Pancreas (tissue), 10 donors: ENCODE measurements at regions not wholly inside any gene's neighbourhood (a gene's known extent, or its start where the extent isn't known, plus 50 kb on each side); places are given as distances from the start of the nearest gene placed in this dataset.

ENCODE experiments used
- ATAC-seq, 4 donors: fragments of 200-7000 bp; cut with Tn5 transposase; one replicate each; pipeline versions ENCODE4 v1.8.0 to v1.9.1; 2020; ENCODE audit warnings: mild to moderate bottlenecking in 4 of 4, moderate library complexity in 4 of 4
- DNase-seq, 6 donors: peaks; one replicate each; pipeline ENCODE4 v3.0.0-alpha.2; 2020
- FAIRE-seq: peaks from 2 replicates; lab custom pipeline; 2012; peaks lifted over from hg19 to GRCh38; lab: Jason Lieb, UNC
- H3K27ac ChIP-seq, 4 donors: fragments of 200-600 bp; sonication (generic); 1 replicate in 3 of 4; 2 replicates in 1 of 4; pipeline versions ENCODE4 v1.5.0 to v1.8.0; 2020
- H3K27me3 ChIP-seq, 4 donors: fragments of 200-600 bp; one replicate each; pipeline ENCODE4 v1.8.0; 2021
- H3K36me3 ChIP-seq, 3 donors: fragments of 200-600 bp; sonication (generic) in 1 of 3; one replicate each; pipeline versions ENCODE4 v1.5.0 to v1.8.0; 2020 to 2021
- H3K4me1 ChIP-seq, 3 donors: fragments of 200-600 bp; one replicate each; pipeline ENCODE4 v1.8.0; 2021
- H3K4me3 ChIP-seq, 4 donors: fragments of 200-600 bp; sonication (generic) in 2 of 4; one replicate each; pipeline versions ENCODE4 v1.5.0 to v1.8.0; 2020 to 2021
- H3K9me3 ChIP-seq, 4 donors: fragments of 200-600 bp; one replicate each; pipeline ENCODE4 v1.8.0; 2021
- WGBS, 2 donors: extraction: QIAGEN DNeasy Blood & Tissue Kit; methylation state at CpG; one replicate each; pipeline ENCODE4 v1.1.7; 2013; 5-methylcytosine and 5-hydroxymethylcytosine counted together
- intact Hi-C, 3 donors: fragments of 100-400 bp; cut with DNase I; formaldehyde crosslinking; loops; one replicate each; pipeline versions ENCODE4 v1.11.1 to v1.14.2; 2022
- TF ChIP-seq, protein P1 (sequence below), 4 donors: fragments of 200-600 bp; sonication (generic) in 3 of 4; IDR thresholded peaks; one replicate each; pipeline versions ENCODE4 v1.5.0 to v1.8.0; 2021; ENCODE audit warnings: antibody characterized with exemption in 4 of 4
- donor health status: healthy with polysubstance abuse.
- donor health status: DM: no; HTN: no; CAD: no; lungs with moderate emphysema.
- donor health status: DM: no; HTN: no; CAD: no.
- donor health status: control.
- donor health status: control.
- donor health status: Bipolar disorder and iron deficiency.
- donor health status: DM: yes; HTN: yes; CAD: no.
- donor health status: DM: no; HTN: no; CAD: no.
- donor health status: DM: no; HTN: no; CAD: no.
- donor health status: DM: yes; HTN: yes; CAD: no.

DNA sequence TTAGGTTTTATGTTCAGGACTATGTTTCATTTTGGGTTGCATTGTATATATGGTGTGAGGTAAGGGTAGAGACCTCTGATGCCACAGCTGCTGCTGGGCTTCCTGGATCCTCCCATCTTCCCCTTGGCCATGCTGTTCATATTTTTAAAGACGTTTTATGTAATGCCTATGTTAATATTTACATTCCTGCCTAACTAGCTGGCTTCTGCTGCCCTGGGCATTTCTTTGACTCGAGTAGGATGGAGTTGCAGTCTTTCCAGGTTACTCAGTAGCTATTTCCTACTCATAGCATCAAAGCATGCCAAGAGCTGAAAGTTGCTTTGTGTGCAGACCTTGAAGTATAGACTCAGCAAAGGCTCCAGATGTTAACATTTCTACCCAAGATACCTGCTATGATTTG is 220.5 kb upstream of the CADM1 start:
- intact Hi-C loops, result no loop called here
- ATAC-seq, result no peak
- Histone ChIP-seq H3K9me3 (no peaks in the 10 kb centered on the region), H3K36me3 (no peaks in the 10 kb centered on the region), H3K4me1 (no peaks in the 10 kb centered on the region), H3K4me3 (no peak overlapping the region), H3K27ac (no peak overlapping the region), H3K27me3 (peaks cover 0 to 6% (median 0%) of the 10 kb centered on the region in 4 donors)
- TF ChIP-seq, protein P1, sequence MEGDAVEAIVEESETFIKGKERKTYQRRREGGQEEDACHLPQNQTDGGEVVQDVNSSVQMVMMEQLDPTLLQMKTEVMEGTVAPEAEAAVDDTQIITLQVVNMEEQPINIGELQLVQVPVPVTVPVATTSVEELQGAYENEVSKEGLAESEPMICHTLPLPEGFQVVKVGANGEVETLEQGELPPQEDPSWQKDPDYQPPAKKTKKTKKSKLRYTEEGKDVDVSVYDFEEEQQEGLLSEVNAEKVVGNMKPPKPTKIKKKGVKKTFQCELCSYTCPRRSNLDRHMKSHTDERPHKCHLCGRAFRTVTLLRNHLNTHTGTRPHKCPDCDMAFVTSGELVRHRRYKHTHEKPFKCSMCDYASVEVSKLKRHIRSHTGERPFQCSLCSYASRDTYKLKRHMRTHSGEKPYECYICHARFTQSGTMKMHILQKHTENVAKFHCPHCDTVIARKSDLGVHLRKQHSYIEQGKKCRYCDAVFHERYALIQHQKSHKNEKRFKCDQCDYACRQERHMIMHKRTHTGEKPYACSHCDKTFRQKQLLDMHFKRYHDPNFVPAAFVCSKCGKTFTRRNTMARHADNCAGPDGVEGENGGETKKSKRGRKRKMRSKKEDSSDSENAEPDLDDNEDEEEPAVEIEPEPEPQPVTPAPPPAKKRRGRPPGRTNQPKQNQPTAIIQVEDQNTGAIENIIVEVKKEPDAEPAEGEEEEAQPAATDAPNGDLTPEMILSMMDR (IDR thresholded peaks at IDR 0.05), result no peak
- no peak for FAIRE-seq
- no peak for DNase-seq
- WGBS, 2 donors, result 8 to 14% methylated on average over 2 of the region's 2 CpGs

DNA sequence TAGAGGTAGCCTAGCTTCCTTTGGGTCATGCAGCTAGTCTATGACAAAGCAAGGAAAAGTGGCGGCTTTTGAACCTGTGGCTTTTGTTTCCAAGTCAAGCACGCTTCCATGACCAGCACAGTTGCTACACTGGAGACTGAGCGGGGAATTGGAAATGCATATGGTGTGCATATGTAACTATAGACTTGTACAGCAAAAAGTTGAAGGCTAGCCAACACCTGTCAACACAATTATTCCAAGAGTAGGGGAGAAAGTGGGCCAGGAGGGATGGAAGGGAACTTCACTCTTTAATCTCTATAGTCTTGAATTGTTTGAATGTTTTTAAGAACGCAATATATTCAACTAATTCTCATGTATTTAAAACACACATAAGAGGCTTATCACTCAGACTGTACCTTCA is 218.5 kb upstream of the CADM1 start:
- FAIRE-seq (no peak), ATAC-seq (no peak), DNase-seq (no peak)
- 77 to 81% methylated on average over 4 of the region's 4 CpGs for WGBS, 2 donors
- intact Hi-C loops, result no loop called here
- H3K27me3 ChIP-seq, result peaks cover 0 to 6% (median 0%) of the 10 kb centered on the region in 4 donors
- H3K27ac ChIP-seq, result no peak overlapping the region
- H3K4me1 ChIP-seq, result no peaks in the 10 kb centered on the region
- TF ChIP-seq, protein P1 (IDR thresholded peaks at IDR 0.05), result no peak
- no peak overlapping the region for H3K4me3 ChIP-seq
- no peaks in the 10 kb centered on the region for H3K9me3 ChIP-seq
- no peaks in the 10 kb centered on the region for H3K36me3 ChIP-seq

DNA sequence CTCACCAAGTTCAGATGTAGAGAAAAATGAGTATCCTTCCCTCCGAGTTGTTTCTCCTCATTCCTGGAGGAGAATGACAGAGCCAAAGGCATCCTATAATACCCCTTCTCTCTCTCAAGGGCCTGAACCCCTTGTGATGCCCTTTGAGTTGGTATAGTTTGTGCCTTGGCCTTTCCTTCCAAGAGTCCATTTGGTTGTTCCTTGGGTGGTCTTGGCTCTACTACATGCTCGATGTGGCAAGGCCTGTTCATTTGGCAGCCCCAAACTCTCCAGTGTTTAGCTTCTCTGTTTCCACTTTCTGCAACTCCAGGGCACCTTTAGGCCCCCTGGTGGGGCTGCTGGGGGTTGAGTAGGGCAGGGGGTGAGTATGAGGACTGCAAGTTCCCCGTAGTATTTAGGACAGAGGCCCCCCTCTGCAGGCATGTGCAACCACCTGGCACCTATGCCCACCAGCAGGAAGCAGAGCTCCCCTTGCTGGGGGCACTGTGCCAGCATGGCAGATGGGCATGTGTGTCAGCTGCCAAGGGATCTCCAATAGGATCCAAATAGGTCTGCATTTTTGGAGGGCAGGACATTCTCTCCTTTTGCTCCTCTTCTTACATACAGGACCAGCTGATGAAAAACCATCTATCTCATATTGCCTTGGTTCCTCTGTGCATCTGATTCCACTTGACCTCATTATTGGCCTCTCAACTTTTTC is 217.2 kb upstream of the CADM1 start:
- 52 to 64% methylated on average over 3 of the region's 3 CpGs for WGBS, 2 donors
- no peaks in the 10 kb centered on the region for H3K9me3 ChIP-seq

DNA sequence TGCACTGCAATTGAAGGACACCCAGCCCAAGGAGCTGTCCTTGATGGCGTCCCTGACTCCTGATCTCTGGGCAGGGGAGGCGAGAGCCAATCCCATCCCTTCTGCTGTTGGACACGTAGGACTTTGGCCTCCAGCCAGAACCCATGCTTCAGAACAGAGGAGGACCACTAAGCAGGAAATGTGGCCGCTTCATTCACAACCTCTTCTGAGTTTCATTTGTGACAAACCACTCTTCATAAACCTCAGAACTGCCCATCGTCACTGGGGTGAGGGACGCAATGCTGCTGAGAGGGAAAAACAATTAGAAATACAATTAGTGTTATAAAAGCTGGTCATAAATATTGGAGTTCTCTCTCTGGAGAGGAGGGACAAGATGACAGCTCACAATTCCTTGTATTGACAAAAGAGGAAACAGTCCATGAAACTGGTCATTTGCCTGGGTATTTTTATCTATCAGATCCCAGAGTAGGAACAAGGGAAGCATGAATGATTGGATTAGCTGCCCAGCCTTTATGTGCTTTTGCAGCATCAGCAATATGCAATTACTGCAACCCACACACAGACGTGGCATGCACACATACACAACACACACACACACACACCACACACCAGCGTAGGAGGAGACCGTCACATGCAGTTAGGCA is 216.5 kb upstream of the CADM1 start:
- intact Hi-C loops, result no loop called here
- H3K4me1 ChIP-seq, result no peaks in the 10 kb centered on the region
- WGBS, 2 donors, result 47 to 53% methylated on average over 9 of the region's 9 CpGs
- ATAC-seq, result peak in 3 of 4 donors; percentile 17 to 51 (median 50)
- FAIRE-seq, result no peak
- H3K27ac ChIP-seq, result no peak overlapping the region
- H3K27me3 ChIP-seq, result peaks cover 0 to 6% (median 0%) of the 10 kb centered on the region in 4 donors
- DNase-seq, result no peak
- H3K9me3 ChIP-seq, result no peaks in the 10 kb centered on the region
- no peaks in the 10 kb centered on the region for H3K36me3 ChIP-seq
- TF ChIP-seq, protein P1 (IDR thresholded peaks at IDR 0.05), result no peak
- no peak overlapping the region for H3K4me3 ChIP-seq

More for the DNA sequence above, 217.2 kb upstream of the CADM1 start:
- DNase-seq, result no peak
- ATAC-seq, result no peak
- Histone ChIP-seq H3K27me3 (peaks cover 0 to 6% (median 0%) of the 10 kb centered on the region in 4 donors), H3K27ac (no peak overlapping the region), H3K4me1 (no peaks in the 10 kb centered on the region), H3K36me3 (no peaks in the 10 kb centered on the region), H3K4me3 (no peak overlapping the region)
- intact Hi-C loops, result no loop called here
- TF ChIP-seq, protein P1 (IDR thresholded peaks at IDR 0.05), result no peak
- no peak for FAIRE-seq

DNA sequence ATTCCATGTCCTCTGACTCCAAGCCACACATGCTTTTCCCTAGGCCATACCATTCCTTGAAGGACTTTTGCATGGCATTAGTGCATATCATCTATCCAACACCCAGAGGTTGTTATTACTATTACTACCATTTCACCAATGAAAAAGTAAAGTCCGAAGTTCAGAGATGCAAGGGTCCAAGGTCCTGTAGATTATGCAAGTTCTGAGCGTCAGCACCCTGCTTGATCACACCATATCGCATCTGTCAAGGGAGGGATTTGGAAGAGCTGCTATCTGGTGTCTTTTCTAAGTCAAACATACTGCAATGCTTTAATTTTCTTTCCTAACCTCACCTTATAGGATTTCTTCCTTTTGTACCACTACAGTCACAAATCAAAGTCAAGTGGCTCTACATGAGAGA is 214.7 kb upstream of the CADM1 start:
- peaks cover 0 to 5% (median 0%) of the 10 kb centered on the region in 4 donors for H3K27me3 ChIP-seq
- no peak overlapping the region for H3K4me3 ChIP-seq
- FAIRE-seq (no peak), DNase-seq (no peak), ATAC-seq (no peak)
- no peaks in the 10 kb centered on the region for H3K9me3 ChIP-seq
- no peak overlapping the region for H3K27ac ChIP-seq
- no peaks in the 10 kb centered on the region for H3K36me3 ChIP-seq
- no peaks in the 10 kb centered on the region for H3K4me1 ChIP-seq
- WGBS, 2 donors, result 58 to 63% methylated on average over 3 of the region's 3 CpGs
- intact Hi-C loops, result no loop called here
- TF ChIP-seq, protein P1 (IDR thresholded peaks at IDR 0.05), result no peak
